Thyroid gland (tissue), 4 donors: ENCODE measurements at regions not wholly inside any gene's neighbourhood (a gene's known extent, or its start where the extent isn't known, plus 50 kb on each side); places are given as distances from the start of the nearest gene placed in this dataset.

Experiments
- DNase-seq, 2 donors: peaks; one replicate each; pipeline ENCODE4 v3.0.0-alpha.2; 2019
- H3K27ac ChIP-seq, 3 donors: fragments of 200-600 bp; sonication (generic); 1 replicate in 2 of 3; 2 replicates in 1 of 3; pipeline ENCODE4 v1.5.1; 2016 to 2019; ENCODE audit warnings: mild to moderate bottlenecking in 1 of 3, moderate library complexity in 1 of 3
- H3K27me3 ChIP-seq: fragments of 200-600 bp; sonication (generic); one replicate; pipeline ENCODE4 v1.5.1; 2019
- H3K36me3 ChIP-seq, 2 donors: fragments of 200-600 bp; sonication (generic); one replicate each; pipeline ENCODE4 v1.5.1; 2016 to 2019
- H3K4me1 ChIP-seq, 2 donors: fragments of 200-600 bp; sonication (generic); one replicate each; pipeline ENCODE4 v1.5.1; 2017 to 2019
- H3K4me3 ChIP-seq, 3 donors: fragments of 200-600 bp; sonication (generic); replicated peaks in 1 of 3; 1 replicate in 2 of 3; 2 replicates in 1 of 3; pipeline ENCODE4 v1.5.1; 2016; ENCODE audit warnings: mild to moderate bottlenecking in 1 of 3
- H3K9me3 ChIP-seq: fragments of 200-600 bp; sonication (generic); one replicate; pipeline ENCODE4 v1.5.1; 2017
- CTCF ChIP-seq, 6 experiments: fragments of 200-600 bp in 3 of 6; fragments of 450-650 bp in 3 of 6; sonication (generic) in 3 of 6; IDR thresholded peaks; one replicate each; pipeline ENCODE4 v1.5.1; 2016 to 2019; ENCODE audit warnings: antibody characterized with exemption in 6 of 6, mild to moderate bottlenecking in 2 of 6, inconsistent platforms in 1 of 6, moderate library complexity in 1 of 6
- POLR2A ChIP-seq, 2 donors: fragments of 450-650 bp; IDR thresholded peaks; one replicate each; pipeline ENCODE4 v1.6.1; 2017; ENCODE audit warnings: antibody characterized with exemption in 2 of 2, mild to moderate bottlenecking in 2 of 2, moderate library complexity in 1 of 2
- WGBS, 2 donors: methylation state at CpG; one replicate each; pipeline ENCODE4 v1.1.5; 2017; 5-methylcytosine and 5-hydroxymethylcytosine counted together
- intact Hi-C: fragments of 100-400 bp; cut with DNase I; formaldehyde crosslinking; loops from one replicate; pipeline ENCODE4 v1.15.1; 2023

- WGBS, 2 donors = 60 to 61% methylated on average over 3 of the region's 3 CpGs
- intact Hi-C loops = no loop called here
These were observed 194.2 kb upstream of the PROK2 start for GRCh38 chr3:71979175-71979574.

DNA sequence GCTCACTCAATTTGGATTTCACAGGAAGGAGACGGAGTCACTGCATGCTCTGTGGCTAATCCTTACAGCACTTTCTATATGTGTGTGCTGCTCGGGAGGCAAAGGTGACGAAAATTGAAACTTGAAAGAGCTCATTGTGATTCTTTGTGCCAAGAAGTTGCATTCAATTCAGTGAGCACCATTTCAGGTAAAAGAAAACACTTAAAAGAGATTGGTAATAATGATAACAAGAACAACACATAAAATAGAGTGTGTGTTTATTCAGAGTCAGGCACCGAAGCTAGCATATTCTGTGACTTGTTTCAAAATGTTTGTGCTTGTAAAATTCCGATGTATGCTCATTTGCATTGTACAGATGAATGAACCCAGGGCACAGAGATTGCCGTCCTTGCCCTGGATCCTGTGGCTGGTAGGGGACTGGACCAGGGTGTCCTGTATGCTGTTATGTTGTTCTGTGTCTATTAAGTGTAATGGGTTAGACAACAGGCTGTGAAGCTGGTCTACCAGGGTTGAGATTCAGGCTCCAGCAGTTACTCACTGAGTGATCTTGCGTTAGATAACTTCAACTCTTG lies 193.3 kb upstream of the PROK2 start:
- 28 to 41% methylated on average over 7 of the region's 7 CpGs for WGBS, 2 donors
- no peak for DNase-seq
- H3K9me3 ChIP-seq = no peaks in the 10 kb centered on the region
- intact Hi-C loops = no loop called here
- H3K4me1 ChIP-seq = peaks cover 0 to 6% of the 10 kb centered on the region in 2 donors
- H3K4me3 ChIP-seq = no peak overlapping the region
- H3K36me3 ChIP-seq = no peaks in the 10 kb centered on the region
- no peak for TF ChIP-seq POLR2A (IDR thresholded peaks at IDR 0.05)
- no peak for TF ChIP-seq CTCF (IDR thresholded peaks at IDR 0.05)
- H3K27ac ChIP-seq = no peak overlapping the region
- H3K27me3 ChIP-seq = no peaks in the 10 kb centered on the region

More at GRCh38 chr3:71979175-71979574, 194.2 kb upstream of the PROK2 start:
- TF ChIP-seq CTCF (IDR thresholded peaks at IDR 0.05) (no peak), POLR2A (IDR thresholded peaks at IDR 0.05) (no peak)
- Histone ChIP-seq H3K4me1 (peaks cover 0 to 6% of the 10 kb centered on the region in 2 donors), H3K27ac (no peak overlapping the region), H3K36me3 (no peaks in the 10 kb centered on the region), H3K4me3 (no peak overlapping the region), H3K27me3 (no peaks in the 10 kb centered on the region), H3K9me3 (no peaks in the 10 kb centered on the region)
- no peak for DNase-seq

DNA sequence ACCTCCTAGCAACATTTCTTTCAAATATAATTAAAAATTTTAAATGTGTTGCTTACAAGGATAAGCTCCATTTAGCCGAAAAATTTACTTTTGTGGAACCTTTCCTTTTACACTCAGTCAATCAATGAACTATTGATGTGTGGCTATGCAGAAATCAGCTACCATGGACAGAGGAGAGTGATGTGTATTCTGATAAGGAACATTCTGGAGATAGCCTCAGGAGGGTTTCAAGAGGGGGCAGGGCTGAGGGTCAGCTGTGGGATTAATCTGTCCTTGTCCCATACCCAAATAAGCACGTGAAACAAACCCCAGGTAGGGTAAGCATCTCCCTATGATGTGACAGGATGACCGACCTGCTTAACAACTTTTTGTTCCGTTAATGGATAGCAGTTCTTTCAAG lies 192.6 kb upstream of the PROK2 start:
- Histone ChIP-seq H3K4me3 (no peak overlapping the region), H3K27ac (no peak overlapping the region), H3K27me3 (no peaks in the 10 kb centered on the region), H3K4me1 (peaks cover 0 to 6% of the 10 kb centered on the region in 2 donors), H3K9me3 (no peaks in the 10 kb centered on the region), H3K36me3 (no peaks in the 10 kb centered on the region)
- TF ChIP-seq CTCF (IDR thresholded peaks at IDR 0.05) (no peak), POLR2A (IDR thresholded peaks at IDR 0.05) (no peak)
- no peak for DNase-seq
- 38 to 44% methylated on average over 4 of the region's 4 CpGs for WGBS, 2 donors
- intact Hi-C loops = no loop called here

GRCh38 chr3:71975573-71975972 lies 190.6 kb upstream of the PROK2 start:
- no peaks in the 10 kb centered on the region for H3K9me3 ChIP-seq
- 94 to 97% methylated on average over 2 of the region's 2 CpGs for WGBS, 2 donors
- no peak overlapping the region for H3K27ac ChIP-seq
- intact Hi-C loops = no loop called here
- peaks cover 0 to 6% of the 10 kb centered on the region in 2 donors for H3K4me1 ChIP-seq
- no peaks in the 10 kb centered on the region for H3K27me3 ChIP-seq
- DNase-seq = no peak
- no peaks in the 10 kb centered on the region for H3K36me3 ChIP-seq
- TF ChIP-seq CTCF (IDR thresholded peaks at IDR 0.05) (no peak), POLR2A (IDR thresholded peaks at IDR 0.05) (no peak)
- no peak overlapping the region for H3K4me3 ChIP-seq

- 83 to 89% methylated on average over 3 of the region's 3 CpGs for WGBS, 2 donors
These were observed 189.8 kb upstream of the PROK2 start for GRCh38 chr3:71974786-71975185.

More at GRCh38 chr3:71974786-71975185, 189.8 kb upstream of the PROK2 start:
- H3K4me3 ChIP-seq = no peak overlapping the region
- intact Hi-C loops = no loop called here
- no peaks in the 10 kb centered on the region for H3K9me3 ChIP-seq
- no peak overlapping the region for H3K27ac ChIP-seq
- no peaks in the 10 kb centered on the region for H3K27me3 ChIP-seq
- no peaks in the 10 kb centered on the region for H3K36me3 ChIP-seq
- peaks cover 0 to 6% of the 10 kb centered on the region in 2 donors for H3K4me1 ChIP-seq
- TF ChIP-seq CTCF (IDR thresholded peaks at IDR 0.05) = no peak
- no peak for TF ChIP-seq POLR2A (IDR thresholded peaks at IDR 0.05)
- no peak for DNase-seq
